H1 (cell line): ENCODE measurements at regions not wholly inside any gene's neighbourhood (a gene's known extent, or its start where the extent isn't known, plus 50 kb on each side); places are given as distances from the start of the nearest gene placed in this dataset.

ENCODE experiments used
- CTCF ChIP-seq, 3 experiments: IDR thresholded peaks; 1 replicate in 2 of 3; 2 replicates in 1 of 3; pipeline versions ENCODE4 v1.5.1 to v1.6.1; 2011; ENCODE audit warnings: low read length in 3 of 3, mild to moderate bottlenecking in 3 of 3, inconsistent platforms in 2 of 3, low read depth in 1 of 3, moderate library complexity in 1 of 3; ENCODE audit not compliant: insufficient read depth in 1 of 3; ENCODE audit errors: control extremely low read depth in 1 of 3
- POLR2A ChIP-seq, 2 experiments: IDR thresholded peaks; 1 replicate in 1 of 2; 2 replicates in 1 of 2; pipeline ENCODE4 v1.6.1; 2011; ENCODE audit warnings: low read depth in 2 of 2, low read length in 2 of 2, mild to moderate bottlenecking in 2 of 2; ENCODE audit errors: control extremely low read depth in 1 of 2
- USF2 ChIP-seq: IDR thresholded peaks from 2 replicates; pipeline ENCODE4 v1.6.1; 2011; ENCODE audit warnings: low read length, improper control_type of control experiment
- YY1 ChIP-seq: IDR thresholded peaks from 2 replicates; pipeline ENCODE4 v1.6.1; 2011; ENCODE audit warnings: low read depth, mild to moderate bottlenecking, low read length

GRCh38 chr9:4375424-4376200, 75.7 kb upstream of the GLIS3 start:
- TF ChIP-seq USF2 = no peak
- TF ChIP-seq POLR2A (IDR thresholded peaks at IDR 0.05; ENCODE audit: control extremely low read depth in 1 of 2, low read depth in 2 of 2, low read length in 2 of 2) = no peak
- no peak for TF ChIP-seq YY1
- peak in 2 of 3 experiments; percentile 16 to 34; a peak in 2 of 4 replicates for TF ChIP-seq CTCF (IDR thresholded peaks at IDR 0.05; ENCODE audit: control extremely low read depth in 1 of 3, insufficient read depth in 1 of 3, low read depth in 1 of 3, low read length in 3 of 3)
